K562 (cell line): ENCODE measurements at regions not wholly inside any gene's neighbourhood (a gene's known extent, or its start where the extent isn't known, plus 50 kb on each side); places are given as distances from the start of the nearest gene placed in this dataset.

ENCODE experiments used
- ATAC-seq: fragments of 200-7000 bp; cut with Tn5 transposase; 3 replicates; pipeline ENCODE4 v1.9.1; 2020; ENCODE audit warnings: moderate library complexity
- BruUV-seq: library from RNA; stranded (reverse); fragments of 400-500 nt; replicated peaks from 2 replicates; lab custom pipeline; 2021; lab: Mats Ljungman, UMichigan
- CTCF ChIA-PET: fragments of 300-600 bp; formaldehyde crosslinking; extraction: SDS; loops from one replicate; lab custom pipeline; 2021; ENCODE audit warnings: low intra/inter-chr PET ratio; lab: Yijun Ruan, JAX
- POLR2A ChIA-PET: fragments of 300-600, 350-650 bp; sonication (Branson Sonifier 250); formaldehyde crosslinking; extraction: SDS; loops from one replicate; lab custom pipeline; 2021; ENCODE audit warnings: antibody characterized with exemption, inconsistent platforms; lab: Yijun Ruan, JAX
- DNase-seq, 4 experiments: peaks; one replicate each; pipeline versions ENCODE4 v3.0.0 to v3.0.0-alpha.2; 2011 to 2018; ENCODE audit warnings: low spot score in 3 of 4, mixed read lengths in 3 of 4; ENCODE audit errors: extremely low read depth in 1 of 4
- FAIRE-seq: peaks from 2 replicates; lab custom pipeline; 2011; peaks lifted over from hg19 to GRCh38; lab: Jason Lieb, UNC
- H2AFZ ChIP-seq: 2 replicates; pipeline ENCODE4 v1.6.0; 2011; ENCODE audit warnings: low read depth, low read length, control low read depth, inconsistent platforms
- H3K27ac ChIP-seq: fragments of 200-600 bp; 3 replicates; pipeline ENCODE4 v1.8.0; 2011; ENCODE audit warnings: low read depth, mild to moderate bottlenecking, control low read depth, inconsistent platforms, low read length, moderate library complexity, mixed read lengths; ENCODE audit errors: extremely low read depth
- H3K27me3 ChIP-seq, 2 experiments: fragments of 300-600 bp in 1 of 2; 2 replicates in 1 of 2; 3 replicates in 1 of 2; pipeline versions ENCODE4 v1.6.0 to v1.8.0; 2011; ENCODE audit warnings: inconsistent platforms in 2 of 2, low read length in 2 of 2, mild to moderate bottlenecking in 1 of 2, mixed read lengths in 1 of 2, moderate library complexity in 1 of 2; ENCODE audit not compliant: control insufficient read depth in 2 of 2, insufficient read depth in 2 of 2
- H3K36me3 ChIP-seq: fragments of 300-600 bp; 3 replicates; pipeline ENCODE4 v1.8.0; 2011; ENCODE audit warnings: mild to moderate bottlenecking, low read length, inconsistent platforms; ENCODE audit not compliant: control insufficient read depth, insufficient read depth
- H3K4me1 ChIP-seq, 2 experiments: fragments of 200-600 bp in 1 of 2; replicated peaks in 1 of 2; 2 replicates in 1 of 2; 3 replicates in 1 of 2; pipeline versions ENCODE4 v1.5.1 to v1.8.0; 2011; ENCODE audit warnings: inconsistent platforms in 2 of 2, low read length in 2 of 2, mild to moderate bottlenecking in 1 of 2, mixed read lengths in 1 of 2, moderate library complexity in 1 of 2; ENCODE audit not compliant: control insufficient read depth in 2 of 2, insufficient read depth in 2 of 2
- H3K4me2 ChIP-seq: 2 replicates; pipeline ENCODE4 v1.6.1; 2011; ENCODE audit warnings: low read length, control low read depth, inconsistent platforms, mixed read lengths; ENCODE audit not compliant: insufficient read depth
- H3K4me3 ChIP-seq: fragments of 200-600 bp; sonication (generic), shearing (Covaris generic); 2 replicates; pipeline ENCODE4 v1.5.1; 2016; ENCODE audit warnings: control low read depth, inconsistent platforms
- H3K79me2 ChIP-seq: fragments of 200-600 bp; 3 replicates; pipeline ENCODE4 v1.8.0; 2011; ENCODE audit warnings: low read length, inconsistent platforms; ENCODE audit not compliant: control insufficient read depth, insufficient read depth
- H3K9ac ChIP-seq, 2 experiments: 2 replicates each; pipeline versions ENCODE4 v1.6.0 to v1.6.1; 2011; ENCODE audit warnings: low read depth in 2 of 2, low read length in 2 of 2, control low read depth in 1 of 2, inconsistent platforms in 1 of 2, mild to moderate bottlenecking in 1 of 2, mixed read lengths in 1 of 2; ENCODE audit not compliant: insufficient read depth in 1 of 2
- H3K9me1 ChIP-seq: one replicate; pipeline ENCODE4 v1.6.0; 2011; ENCODE audit warnings: inconsistent platforms, mild to moderate bottlenecking, low read length, moderate library complexity; ENCODE audit not compliant: control insufficient read depth, insufficient read depth
- H3K9me3 ChIP-seq: replicated peaks from 2 replicates; pipeline ENCODE4 v1.5.1; 2011; ENCODE audit warnings: low read depth, low read length, inconsistent platforms; ENCODE audit not compliant: control insufficient read depth, insufficient read depth
- H4K20me1 ChIP-seq: replicated peaks from 2 replicates; pipeline ENCODE4 v1.6.1; 2011; ENCODE audit warnings: low read length, inconsistent platforms, mixed read lengths; ENCODE audit not compliant: control insufficient read depth, insufficient read depth
- CTCF ChIP-seq, 3 experiments: IDR thresholded peaks in 2 of 3; conservative IDR thresholded peaks in 1 of 3; 2 replicates each; pipeline ENCODE4 v1.5.1; 2011 to 2012; ENCODE audit warnings: low read length in 3 of 3, mild to moderate bottlenecking in 3 of 3, control low read depth in 2 of 3, improper control_type of control experiment in 1 of 3, inconsistent platforms in 1 of 3, low read depth in 1 of 3, mixed read lengths in 1 of 3, moderate library complexity in 1 of 3; ENCODE audit not compliant: insufficient read depth in 2 of 3
- NUFIP1 ChIP-seq: fragments of 450-650 bp; IDR thresholded peaks from 2 replicates; pipeline ENCODE4 v1.6.1; 2018; ENCODE audit not compliant: partially characterized antibody
- RB1 ChIP-seq: fragments of 450-650 bp; IDR thresholded peaks from 2 replicates; pipeline ENCODE4 v1.6.1; 2017; ENCODE audit warnings: low read depth, mild to moderate bottlenecking
- WGBS: fragments of 100-300 bp; shearing (Covaris generic); methylation state at CpG from one replicate; pipeline ENCODE4 v1.1.6; 2016; ENCODE audit warnings: low coverage, mixed read lengths; ENCODE audit not compliant: insufficient coverage; ENCODE audit errors: missing lambda C conversion rate; 5-methylcytosine and 5-hydroxymethylcytosine counted together
- in situ Hi-C: fragments of 300-500 bp; cut with MboI; formaldehyde crosslinking; loops from 4 replicates; pipeline ENCODE4 v1.15.0; 2018; ENCODE audit warnings: inconsistent platforms, mixed read lengths
- intact Hi-C: fragments of 100-400 bp; cut with micrococcal nuclease; formaldehyde crosslinking; loops from 2 replicates; pipeline ENCODE4 v1.14.2; 2022
- TF ChIP-seq, protein P1 (sequence below): fragments of 450-650 bp; formaldehyde crosslinking; IDR thresholded peaks from 2 replicates; pipeline ENCODE4 v1.4.0; 2022; ENCODE audit warnings: missing genetic modification characterization

GRCh38 chr11:128174465-128175291 is 412.7 kb downstream of the ETS1 start (continued):
- TF ChIP-seq, protein P1, sequence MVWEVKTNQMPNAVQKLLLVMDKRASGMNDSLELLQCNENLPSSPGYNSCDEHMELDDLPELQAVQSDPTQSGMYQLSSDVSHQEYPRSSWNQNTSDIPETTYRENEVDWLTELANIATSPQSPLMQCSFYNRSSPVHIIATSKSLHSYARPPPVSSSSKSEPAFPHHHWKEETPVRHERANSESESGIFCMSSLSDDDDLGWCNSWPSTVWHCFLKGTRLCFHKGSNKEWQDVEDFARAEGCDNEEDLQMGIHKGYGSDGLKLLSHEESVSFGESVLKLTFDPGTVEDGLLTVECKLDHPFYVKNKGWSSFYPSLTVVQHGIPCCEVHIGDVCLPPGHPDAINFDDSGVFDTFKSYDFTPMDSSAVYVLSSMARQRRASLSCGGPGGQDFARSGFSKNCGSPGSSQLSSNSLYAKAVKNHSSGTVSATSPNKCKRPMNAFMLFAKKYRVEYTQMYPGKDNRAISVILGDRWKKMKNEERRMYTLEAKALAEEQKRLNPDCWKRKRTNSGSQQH (CRISPR knock-in tag): no peak

DNA sequence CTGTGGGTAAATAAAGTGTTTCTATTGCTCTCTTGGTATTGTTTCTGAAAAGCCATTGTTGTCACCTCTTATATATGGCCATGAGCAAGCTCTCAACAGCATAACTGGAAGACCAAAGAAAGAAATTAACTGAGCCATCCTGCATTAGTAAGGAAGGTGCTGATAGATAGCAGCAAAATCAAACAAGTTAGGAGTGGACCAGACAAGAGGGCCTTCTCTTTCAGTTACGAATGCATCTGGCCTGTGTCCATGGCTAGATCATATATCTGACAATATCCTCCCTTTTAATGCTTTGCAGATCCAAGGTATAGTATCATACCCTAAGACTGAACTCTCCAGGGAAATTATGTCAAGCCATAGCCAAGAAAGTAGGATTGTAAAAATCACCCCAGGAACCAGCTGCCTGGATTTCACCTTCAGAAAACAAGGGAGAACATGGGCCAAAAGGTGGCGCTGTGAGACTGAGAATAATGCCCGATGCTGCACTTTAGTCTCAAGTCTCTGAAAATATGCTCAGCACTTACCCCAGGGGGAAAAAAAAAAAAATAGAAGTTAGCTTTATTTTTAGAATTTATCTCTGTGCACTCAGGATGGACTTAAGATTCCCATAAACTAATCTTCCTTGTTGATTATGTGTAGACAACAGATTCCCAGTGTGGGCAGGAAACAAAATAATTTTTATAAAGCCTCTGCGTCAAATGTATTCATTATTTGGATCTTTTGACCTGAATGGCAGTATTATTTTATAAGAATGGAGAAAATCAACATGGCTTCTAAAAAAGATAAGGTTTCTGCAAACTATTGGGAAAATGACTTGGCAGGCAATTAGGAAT is 415.1 kb downstream of the ETS1 start:
- Histone ChIP-seq H3K79me2 (no peaks in the 10 kb centered on the region), H3K27me3 (no peaks in the 10 kb centered on the region), H3K27ac (no peak overlapping the region), H3K4me2 (no peak overlapping the region), H3K9me3 (no peaks in the 10 kb centered on the region), H3K4me1 (no peaks in the 10 kb centered on the region), H3K4me3 (no peak overlapping the region), H2AFZ (no peak overlapping the region), H4K20me1 (no peaks in the 10 kb centered on the region), H3K9me1 (no peaks in the 10 kb centered on the region), H3K36me3 (no peaks in the 10 kb centered on the region), H3K9ac (no peak overlapping the region)
- DNase-seq (peak; percentile 14 to 73 (median 30)), FAIRE-seq (peak; percentile 89), ATAC-seq (peak; percentile 88)
- 29% methylated on average over 4 of the region's 4 CpGs for WGBS
- POLR2A ChIA-PET: interaction anchor here (0.6 kb wide), 1 partner anchor 432 kb away, joined by 3 read pairs; no protein-coding TSS in a partner anchor
- intact Hi-C loops: loop anchor here (1.0 to 5.0 kb wide), 3 partner anchors 458 to 785 kb away; no protein-coding TSS in a partner anchor
- BruUV-seq: no TSS peak
- in situ Hi-C loops: loop anchor here (10.0 kb wide), 2 partner anchors 453 to 663 kb away; no protein-coding TSS in a partner anchor
- CTCF ChIA-PET: interaction anchor here (0.7 to 1.2 kb wide), 8 partner anchors 14 to 785 kb away, joined by 3 to 4 read pairs (median 3); no protein-coding TSS in a partner anchor
- TF ChIP-seq CTCF (IDR thresholded peaks at IDR 0.05 in 2 of 3, conservative IDR thresholded peaks at IDR 0.05 in 1 of 3; ENCODE audit: insufficient read depth in 2 of 3, low read depth in 1 of 3, low read length in 3 of 3) (peak; percentile 65 to 81 (median 66)), NUFIP1 (no peak), RB1 (no peak)
